GM13976 (cell line): ENCODE measurements at regions not wholly inside any gene's neighbourhood (a gene's known extent, or its start where the extent isn't known, plus 50 kb on each side); places are given as distances from the start of the nearest gene placed in this dataset.

Source experiments
- DNase-seq: peaks from one replicate; pipeline ENCODE4 v3.0.0; 2012; ENCODE audit warnings: low spot score
- CTCF ChIP-seq: IDR thresholded peaks from 2 replicates; pipeline ENCODE4 v1.5.1; 2012; ENCODE audit warnings: borderline replicate concordance, mild to moderate bottlenecking; ENCODE audit not compliant: insufficient read depth; ENCODE audit errors: extremely low read depth, missing control alignments, control extremely low read depth
- in situ Hi-C: fragments of 300-500 bp; cut with MboI; formaldehyde crosslinking; loops from one replicate; pipeline ENCODE4 v1.12.0; 2022; ENCODE audit warnings: low sequenced_read_pairs, mixed read lengths, inconsistent platforms; ENCODE audit not compliant: unreplicated experiment

DNA sequence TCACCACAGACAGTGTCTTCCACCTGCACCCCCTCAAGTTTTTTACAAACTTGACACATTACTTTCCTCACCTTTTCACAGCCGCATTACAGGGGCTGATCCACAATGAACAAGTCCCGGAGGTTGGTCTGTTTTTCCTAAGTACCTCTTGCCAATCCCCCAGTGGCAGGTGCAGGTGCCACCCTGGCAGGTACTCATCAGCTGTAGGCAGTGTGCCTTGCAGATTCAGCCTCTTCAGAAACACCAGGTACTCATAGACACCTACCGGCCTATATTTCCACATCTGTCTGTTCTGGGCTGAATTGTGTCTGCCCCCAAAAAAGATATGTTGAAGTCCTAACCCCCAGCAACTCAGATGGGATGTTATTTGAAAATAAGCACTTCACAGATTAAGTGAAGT is 81.4 kb upstream of the CNIH3 start:
- no peak for TF ChIP-seq CTCF
- in situ Hi-C loops: no loop called here
- no peak for DNase-seq

DNA sequence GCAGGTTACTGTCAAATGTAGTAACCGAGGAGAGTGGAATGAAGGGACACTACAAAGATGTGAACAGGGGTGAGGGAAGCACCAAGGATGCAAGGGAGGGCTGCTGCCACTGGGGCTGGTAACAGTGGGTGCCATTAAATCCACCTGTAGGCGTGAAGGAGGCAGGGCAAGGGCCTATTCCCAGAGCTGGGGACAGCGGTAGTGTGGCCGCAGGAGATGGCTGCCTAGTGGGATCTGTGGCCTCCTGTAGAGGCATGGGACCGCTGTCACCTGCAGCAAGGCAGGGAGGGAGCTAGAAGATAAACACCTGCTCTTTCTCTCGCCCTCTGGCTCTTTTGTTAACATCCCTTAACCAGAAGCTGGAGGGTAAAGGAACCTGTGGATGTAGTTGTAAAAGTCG is 80.5 kb upstream of the CNIH3 start:
- no peak for TF ChIP-seq CTCF
- in situ Hi-C loops: no loop called here

GRCh38 chr1:224539971-224540370 is 76.1 kb upstream of the CNIH3 start:
- no peak for TF ChIP-seq CTCF
- in situ Hi-C loops: no loop called here
- no peak for DNase-seq

More for the DNA sequence above, 80.5 kb upstream of the CNIH3 start:
- DNase-seq: no peak

DNA sequence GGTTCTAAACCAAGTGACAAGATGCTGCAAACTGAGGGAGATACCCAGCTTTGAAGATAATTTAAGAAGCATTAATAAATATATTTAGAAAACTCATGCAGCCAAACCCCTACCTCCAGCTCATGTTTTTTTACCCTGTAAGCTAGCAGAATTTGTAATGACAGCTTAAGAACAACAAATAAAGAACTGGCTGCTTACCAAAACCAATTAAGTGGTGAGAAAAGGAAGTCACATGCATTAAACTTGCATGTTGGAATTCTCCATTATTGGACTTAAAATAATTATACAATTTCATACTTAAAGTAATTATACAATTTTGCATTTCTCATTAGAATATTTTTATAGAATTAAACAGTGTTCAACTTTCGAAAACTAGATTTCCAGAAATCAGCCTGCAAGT is 75.6 kb upstream of the CNIH3 start:
- DNase-seq: no peak
- in situ Hi-C loops: no loop called here
- TF ChIP-seq CTCF: no peak

- no peak for DNase-seq
- in situ Hi-C loops: no loop called here
- TF ChIP-seq CTCF: no peak
Measured at GRCh38 chr1:224541072-224541790, 74.9 kb upstream of the CNIH3 start.

- no peak for DNase-seq
- in situ Hi-C loops: no loop called here
- TF ChIP-seq CTCF: no peak
Measured at GRCh38 chr1:224541901-224542630, 74.1 kb upstream of the CNIH3 start.
